ENCODE measurements at regions not wholly inside any gene's neighbourhood (a gene's known extent, or its start where the extent isn't known, plus 50 kb on each side); places are given as distances from the start of the nearest gene placed in this dataset.

DNA sequence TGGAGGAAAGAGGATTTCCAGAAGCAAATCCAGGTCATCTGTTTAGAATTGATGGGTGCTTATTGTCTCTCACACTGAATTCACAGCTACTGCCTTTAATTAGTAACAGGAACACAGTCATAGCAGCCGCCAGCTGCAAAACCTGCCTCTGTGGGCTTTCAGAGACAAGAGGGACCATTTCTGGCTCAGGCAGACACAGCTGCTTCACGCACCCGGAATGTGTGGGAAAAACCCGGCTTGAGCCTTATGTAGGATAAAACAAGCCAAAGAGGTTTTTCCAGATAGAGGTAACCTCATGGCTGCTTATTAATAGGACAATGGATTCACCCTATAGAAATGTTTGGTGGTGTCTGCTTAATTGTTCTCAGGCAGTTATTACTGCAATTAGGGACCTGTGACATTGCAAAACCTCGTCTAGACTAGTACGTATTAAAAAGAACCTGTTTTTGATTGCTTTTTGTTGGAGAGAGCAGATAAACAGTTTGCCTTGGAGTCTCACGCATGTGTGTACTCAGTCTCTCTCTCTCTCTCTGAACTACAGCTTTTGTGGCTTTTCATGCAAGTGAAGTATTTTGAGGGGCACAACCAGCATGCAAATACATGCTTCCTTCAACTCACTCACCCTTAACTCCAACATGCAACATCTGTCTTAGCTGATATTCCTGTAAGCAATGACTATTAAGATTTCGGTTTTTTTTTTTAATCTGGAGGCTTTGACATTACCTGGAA lies 302.7 kb downstream of the PLK2 start:
- Histone ChIP-seq H3K56ac (replicated peaks; ENCODE audit: insufficient read length, low read depth, low read length) (no peak overlapping the region), H2BK5ac (ENCODE audit: low read depth, low read length) (no peak overlapping the region), H3K27ac (ENCODE audit: low read depth, low read length) (no peak overlapping the region), H2BK15ac (ENCODE audit: low read length) (no peak overlapping the region), H4K20me1 (replicated peaks in 1 of 2; ENCODE audit: control insufficient read depth in 1 of 2, insufficient read depth in 2 of 2, low read length in 2 of 2) (no peaks in the 10 kb centered on the region), H3K9ac (replicated peaks in 1 of 4; ENCODE audit: extremely low read depth in 1 of 4, low read depth in 3 of 4, low read length in 3 of 4) (no peak overlapping the region), H4K91ac (replicated peaks; ENCODE audit: insufficient read length, low read length) (no peak overlapping the region), H3K23ac (ENCODE audit: insufficient read length) (no peak overlapping the region), H2BK12ac (ENCODE audit: low read depth, low read length) (no peak overlapping the region), H2BK20ac (ENCODE audit: low read length) (no peak overlapping the region), H3K4me2 (ENCODE audit: insufficient read depth in 1 of 2, low read depth in 2 of 2, low read length in 2 of 2) (no peak overlapping the region), H4K5ac (ENCODE audit: insufficient read length, low read depth, low read length) (no peak overlapping the region), H2AFZ (ENCODE audit: low read length) (peak overlapping the region; percentile 13; the same call in 1 of the 2 replicates), H3K9me3 (ENCODE audit: insufficient read depth in 2 of 2, low read depth in 1 of 2, low read length in 1 of 2) (no peaks in the 10 kb centered on the region), H3K14ac (ENCODE audit: insufficient read length) (no peak overlapping the region), H4K8ac (ENCODE audit: extremely low read depth, insufficient read depth, low read length) (no peak overlapping the region), H3K4me1 (replicated peaks in 1 of 4; ENCODE audit: control insufficient read depth in 3 of 4, insufficient read depth in 4 of 4, low read length in 3 of 4) (no peaks in the 10 kb centered on the region), H3K4me3 (ENCODE audit: extremely low read depth in 1 of 4, insufficient read depth in 2 of 4, low read depth in 3 of 4, low read length in 4 of 4) (no peak overlapping the region), H3K4ac (replicated peaks; ENCODE audit: insufficient read length, low read depth, low read length) (no peak overlapping the region), H3K23me2 (ENCODE audit: low read depth, low read length) (no peaks in the 10 kb centered on the region), H3K79me2 (ENCODE audit: control insufficient read depth in 1 of 2, insufficient read depth in 2 of 2, low read length in 2 of 2) (no peaks in the 10 kb centered on the region), H3K79me1 (ENCODE audit: low read depth, low read length) (no peaks in the 10 kb centered on the region), H3K18ac (ENCODE audit: extremely low read depth, low read length) (no peak overlapping the region), H2AK5ac (ENCODE audit: low read depth, low read length) (no peak overlapping the region), H3K36me3 (ENCODE audit: control insufficient read depth in 2 of 4, insufficient read depth in 4 of 4, low read length in 3 of 4) (no peaks in the 10 kb centered on the region), H2BK120ac (replicated peaks; ENCODE audit: low read depth, low read length) (no peak overlapping the region), H3K27me3 (replicated peaks in 1 of 4; ENCODE audit: control insufficient read depth in 3 of 4, extremely low read depth in 1 of 4, insufficient read depth in 3 of 4, low read length in 3 of 4) (no peaks in the 10 kb centered on the region)
- DNase-seq (ENCODE audit: low read depth in 1 of 2, low spot score in 2 of 2) (no peak), FAIRE-seq (no peak)
- ChIA-PET POLR2A (ENCODE audit: partially characterized antibody) (no interaction called here), CTCF (ENCODE audit: partially characterized antibody) (interaction anchor here (0.8 to 1.4 kb wide), 2 partner anchors 341 to 378 kb away, joined by 3 read pairs; no protein-coding TSS in a partner anchor)
- 88% methylated on average over 8 of the region's 8 CpGs; no CpG with 5 or more reads in 1 of the 2 experiments for WGBS, 2 experiments (ENCODE audit: extremely low coverage in 1 of 2, insufficient coverage in 1 of 2, insufficient read length in 1 of 2, insufficient replicate concordance in 2 of 2, low coverage in 1 of 2, low lambda C conversion rate in 2 of 2, missing lambda C conversion rate in 1 of 2)
- no peak for TF ChIP-seq SP2 (IDR thresholded peaks at IDR 0.05; ENCODE audit: low read length)
- TF ChIP-seq TAF1 (IDR thresholded peaks at IDR 0.05; ENCODE audit: low read depth, low read length): no peak
- TF ChIP-seq SIN3A (conservative IDR thresholded peaks at IDR 0.05 in 1 of 2, IDR thresholded peaks at IDR 0.05 in 1 of 2; ENCODE audit: low read depth in 1 of 2, low read length in 2 of 2): no peak
- TF ChIP-seq CBX8 (IDR thresholded peaks at IDR 0.05; ENCODE audit: borderline replicate concordance, low read depth, low read length): no peak
- no peak for TF ChIP-seq RAD21 (IDR thresholded peaks at IDR 0.05 in 1 of 2, conservative IDR thresholded peaks at IDR 0.05 in 1 of 2; ENCODE audit: low read depth in 2 of 2, low read length in 2 of 2)
- no peak for TF ChIP-seq FOSL1 (IDR thresholded peaks at IDR 0.05; ENCODE audit: insufficient read depth, low read depth, low read length)
- TF ChIP-seq ASH2L (IDR thresholded peaks at IDR 0.05; ENCODE audit: low read length): no peak
- TF ChIP-seq CREB1 (IDR thresholded peaks at IDR 0.05): no peak
- TF ChIP-seq BCL11A (IDR thresholded peaks at IDR 0.05; ENCODE audit: low read depth in 2 of 2, low read length in 2 of 2): no peak
- no peak for TF ChIP-seq KDM1A (IDR thresholded peaks at IDR 0.05; ENCODE audit: borderline replicate concordance, low read length)
- TF ChIP-seq ATF3 (IDR thresholded peaks at IDR 0.05; ENCODE audit: insufficient read depth, low read depth, low read length): no peak
- TF ChIP-seq TAF7 (optimal IDR thresholded peaks at IDR 0.05; ENCODE audit: borderline replicate concordance, low read depth, low read length): no peak

Measured in H1 (cell line).